ENCODE measurements at regions not wholly inside any gene's neighbourhood (a gene's known extent, or its start where the extent isn't known, plus 50 kb on each side); places are given as distances from the start of the nearest gene placed in this dataset.

- no peaks in the 10 kb centered on the region for H3K9me2 ChIP-seq (replicated peaks; ENCODE audit: insufficient read depth)
- no peak overlapping the region for H3K4me2 ChIP-seq
- DNase-seq (ENCODE audit: low spot score): no peak
- TF ChIP-seq CTCF (IDR thresholded peaks at IDR 0.05; ENCODE audit: poor library complexity) (no peak), EZH2 (IDR thresholded peaks at IDR 0.05; ENCODE audit: borderline replicate concordance) (no peak), EZH2phosphoT487 (IDR thresholded peaks at IDR 0.05; ENCODE audit: low read depth, severe bottlenecking, unreplicated experiment) (no peak)
- no peaks in the 10 kb centered on the region for H3K9me3 ChIP-seq (ENCODE audit: low read depth)
- H3K79me2 ChIP-seq: no peaks in the 10 kb centered on the region
- H3K27ac ChIP-seq: no peak overlapping the region
- no peak overlapping the region for H3K4me3 ChIP-seq
- no peaks in the 10 kb centered on the region for H3K36me3 ChIP-seq (replicated peaks; ENCODE audit: insufficient read depth, low read depth)
- no peaks in the 10 kb centered on the region for H3K4me1 ChIP-seq (ENCODE audit: insufficient read depth)
- no peak overlapping the region for H2AFZ ChIP-seq
- WGBS (ENCODE audit: low lambda C conversion rate, missing lambda C conversion rate): 89% methylated on average over 2 of the region's 2 CpGs
- H4K20me1 ChIP-seq (ENCODE audit: insufficient read depth, poor library complexity, severe bottlenecking): no peaks in the 10 kb centered on the region
- no peaks in the 10 kb centered on the region for H3K27me3 ChIP-seq
Measured at GRCh38 chr21:28151758-28152157, 840.9 kb downstream of the LTN1 start.

GRCh38 chr21:28150778-28151177, 841.9 kb downstream of the LTN1 start:
- no peak for DNase-seq (ENCODE audit: low spot score)
- H3K79me2 ChIP-seq: no peaks in the 10 kb centered on the region
- H3K27ac ChIP-seq: no peak overlapping the region
- no peak for TF ChIP-seq EZH2phosphoT487 (IDR thresholded peaks at IDR 0.05; ENCODE audit: low read depth, severe bottlenecking, unreplicated experiment)
- TF ChIP-seq EZH2 (IDR thresholded peaks at IDR 0.05; ENCODE audit: borderline replicate concordance): no peak
- no peak for TF ChIP-seq CTCF (IDR thresholded peaks at IDR 0.05; ENCODE audit: poor library complexity)
- no peaks in the 10 kb centered on the region for H3K9me3 ChIP-seq (ENCODE audit: low read depth)
- no peaks in the 10 kb centered on the region for H3K27me3 ChIP-seq
- H2AFZ ChIP-seq: no peak overlapping the region
- no peaks in the 10 kb centered on the region for H3K36me3 ChIP-seq (replicated peaks; ENCODE audit: insufficient read depth, low read depth)
- no peaks in the 10 kb centered on the region for H4K20me1 ChIP-seq (ENCODE audit: insufficient read depth, poor library complexity, severe bottlenecking)
- H3K4me2 ChIP-seq: no peak overlapping the region
- no peaks in the 10 kb centered on the region for H3K4me1 ChIP-seq (ENCODE audit: insufficient read depth)
- H3K4me3 ChIP-seq: no peak overlapping the region
- WGBS (ENCODE audit: low lambda C conversion rate, missing lambda C conversion rate): 75% methylated on average over 2 of the region's 2 CpGs
- H3K9me2 ChIP-seq (replicated peaks; ENCODE audit: insufficient read depth): no peaks in the 10 kb centered on the region

- no peak overlapping the region for H2AFZ ChIP-seq
Measured at GRCh38 chr21:28148400-28149064, 844.1 kb downstream of the LTN1 start.

More at GRCh38 chr21:28148400-28149064, 844.1 kb downstream of the LTN1 start:
- Histone ChIP-seq H3K9me3 (ENCODE audit: low read depth) (no peaks in the 10 kb centered on the region), H3K79me2 (no peaks in the 10 kb centered on the region), H3K4me3 (no peak overlapping the region), H3K36me3 (replicated peaks; ENCODE audit: insufficient read depth, low read depth) (no peaks in the 10 kb centered on the region), H3K4me2 (no peak overlapping the region), H3K27ac (no peak overlapping the region), H3K9me2 (replicated peaks; ENCODE audit: insufficient read depth) (no peaks in the 10 kb centered on the region), H3K4me1 (ENCODE audit: insufficient read depth) (no peaks in the 10 kb centered on the region), H3K27me3 (no peaks in the 10 kb centered on the region), H4K20me1 (ENCODE audit: insufficient read depth, poor library complexity, severe bottlenecking) (no peaks in the 10 kb centered on the region)
- 94% methylated on average over 4 of the region's 4 CpGs for WGBS (ENCODE audit: low lambda C conversion rate, missing lambda C conversion rate)
- no peak for DNase-seq (ENCODE audit: low spot score)
- TF ChIP-seq EZH2phosphoT487 (IDR thresholded peaks at IDR 0.05; ENCODE audit: low read depth, severe bottlenecking, unreplicated experiment) (no peak), CTCF (IDR thresholded peaks at IDR 0.05; ENCODE audit: poor library complexity) (no peak), EZH2 (IDR thresholded peaks at IDR 0.05; ENCODE audit: borderline replicate concordance) (no peak)
